Amniotic epithelial cell (primary cell): ENCODE measurements at regions not wholly inside any gene's neighbourhood (a gene's known extent, or its start where the extent isn't known, plus 50 kb on each side); places are given as distances from the start of the nearest gene placed in this dataset.
"Not testable (repeated sequence)": the region's sequence is repeated elsewhere in the genome, so short reads cannot be mapped to it uniquely, and the experiment has no call there.

Source experiments
- DNase-seq: peaks from one replicate; pipeline ENCODE4 v3.0.0-alpha.2; 2010; ENCODE audit warnings: low read depth

DNA sequence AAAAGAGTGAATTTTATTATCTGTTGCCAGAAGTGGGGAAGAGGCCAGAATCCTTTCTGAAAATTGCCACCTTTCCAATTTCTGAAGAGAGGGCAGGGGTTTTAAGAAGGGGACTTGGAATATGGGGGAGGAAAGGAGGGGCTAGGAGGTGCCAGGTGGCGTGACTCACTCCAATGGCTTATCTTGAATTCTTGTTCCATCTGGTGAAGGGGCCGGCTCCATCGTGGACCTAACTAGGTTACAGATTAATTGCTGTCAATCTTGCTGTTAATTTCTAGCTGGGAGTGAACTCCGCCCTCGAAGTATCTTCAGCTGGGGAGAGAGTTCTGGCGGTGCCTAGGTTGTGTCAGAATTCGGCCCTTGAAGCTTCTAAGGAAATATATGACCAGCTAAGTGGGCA is 138.7 kb downstream of the YTHDC2 start:
- DNase-seq, result peak; percentile 2

DNA sequence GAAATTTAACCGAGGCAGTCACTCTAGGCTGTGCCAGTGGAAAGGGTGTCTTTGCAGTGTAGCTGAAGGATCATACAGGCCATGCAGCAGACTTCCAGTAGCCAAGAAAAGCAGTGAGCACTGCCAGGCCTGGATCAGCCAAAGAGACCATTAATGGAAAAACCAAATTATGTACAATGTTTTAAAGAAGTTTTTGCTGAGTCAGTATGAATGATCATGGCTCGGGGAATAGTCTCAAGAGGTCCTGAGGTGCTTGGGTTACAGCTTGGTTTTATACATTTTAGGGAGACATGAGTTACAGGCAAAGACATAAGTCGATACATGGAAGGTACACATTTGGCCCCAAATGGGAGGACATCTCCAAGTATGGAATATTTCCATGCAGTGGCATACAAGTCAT is 141.3 kb downstream of the YTHDC2 start:
- DNase-seq, result no peak

DNA sequence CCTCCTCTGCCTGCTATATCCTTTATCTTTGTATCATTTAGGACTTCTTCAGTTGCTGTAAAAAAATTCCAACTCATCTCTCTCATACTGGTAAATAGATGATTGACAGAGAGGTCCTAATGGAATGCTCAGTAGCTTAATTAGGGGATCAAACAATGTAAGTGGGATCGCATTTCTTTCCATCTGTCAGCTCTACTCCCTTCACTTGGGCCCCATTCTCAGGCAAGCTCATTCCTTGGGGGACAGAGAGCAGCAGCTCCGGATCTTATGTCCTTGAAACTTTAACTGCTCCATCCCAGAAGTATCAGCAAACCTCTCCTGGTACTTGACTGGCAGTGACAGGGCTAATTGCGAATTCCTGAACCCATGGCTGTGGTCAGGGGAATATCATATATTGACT is 146.7 kb downstream of the YTHDC2 start:
- no peak for DNase-seq

DNA sequence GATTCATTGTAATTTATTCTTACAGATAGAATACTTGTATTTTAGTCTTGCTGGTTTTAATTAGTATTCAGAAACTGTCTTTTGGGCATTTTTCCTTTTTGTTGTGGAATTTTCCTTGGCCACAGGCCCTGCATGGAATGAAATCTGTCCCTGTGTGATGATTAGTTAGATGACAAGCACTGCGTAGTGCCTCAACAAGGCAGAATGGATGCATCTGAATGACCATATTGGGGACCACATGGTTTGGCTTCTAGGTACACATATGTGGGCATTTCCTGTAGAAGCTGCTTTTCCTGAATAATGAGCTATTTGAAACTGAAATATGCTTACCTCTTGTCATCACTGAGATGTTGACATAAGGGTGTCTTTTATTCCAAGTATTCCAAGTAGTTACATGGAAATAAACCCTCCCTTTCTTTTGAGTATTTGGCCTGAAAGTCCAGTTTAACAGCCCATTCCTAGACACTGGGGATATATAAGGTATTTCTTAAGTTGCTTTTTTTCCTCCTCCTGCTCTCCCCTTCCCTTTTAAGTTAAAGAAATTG is 147.3 kb downstream of the YTHDC2 start:
- DNase-seq, result no peak

DNA sequence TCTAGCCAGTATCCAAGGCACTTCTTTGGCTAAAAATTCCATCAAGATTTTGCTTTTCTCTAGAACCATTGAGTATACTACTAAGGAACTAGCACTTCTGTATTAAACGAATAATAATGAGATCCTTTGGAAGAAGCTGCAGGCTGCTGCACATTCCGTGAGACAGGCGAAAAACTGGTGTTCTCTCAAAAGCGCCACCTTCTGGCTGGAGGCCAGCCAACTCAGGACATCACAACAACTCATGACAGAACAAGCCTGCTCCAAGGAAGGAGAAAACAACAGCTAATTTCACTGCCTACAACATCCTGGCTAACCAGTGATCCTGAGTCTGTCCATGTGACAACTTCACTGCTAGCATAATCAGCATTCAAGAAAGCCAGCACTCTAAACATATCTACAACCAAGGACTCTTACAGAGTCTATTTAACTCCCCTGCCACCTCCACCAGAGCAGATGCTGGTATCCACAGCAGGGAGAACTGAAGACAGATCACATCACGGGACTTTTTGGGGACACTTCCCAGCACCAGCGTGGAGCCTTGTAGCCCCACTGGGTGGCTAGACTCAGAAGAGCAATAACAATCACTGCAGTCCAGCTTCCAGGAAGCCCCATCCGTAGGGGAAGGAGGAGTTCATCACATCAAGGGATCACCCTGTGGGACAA is 150.5 kb downstream of the YTHDC2 start:
- DNase-seq, result peak; percentile 42

DNA sequence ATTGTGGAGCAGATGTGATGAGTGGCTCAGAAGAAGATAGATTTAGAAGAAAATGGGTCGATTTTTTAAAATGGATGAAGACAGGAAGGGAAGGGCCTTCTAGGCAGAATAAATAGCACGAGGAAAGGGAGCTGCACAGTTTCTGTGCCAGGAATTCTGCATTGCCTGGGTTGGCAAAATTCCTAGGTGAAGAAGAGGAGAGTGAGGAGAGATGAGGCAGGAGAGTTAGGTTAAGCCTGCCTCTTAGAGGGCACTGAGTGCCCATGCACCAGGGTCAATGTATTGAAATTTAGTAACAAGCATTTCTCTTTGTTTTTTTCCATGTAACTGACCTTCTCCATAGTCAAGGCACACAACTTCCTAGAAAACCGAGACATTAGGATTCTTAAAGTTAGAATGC is 159.5 kb downstream of the YTHDC2 start:
- no peak for DNase-seq

DNA sequence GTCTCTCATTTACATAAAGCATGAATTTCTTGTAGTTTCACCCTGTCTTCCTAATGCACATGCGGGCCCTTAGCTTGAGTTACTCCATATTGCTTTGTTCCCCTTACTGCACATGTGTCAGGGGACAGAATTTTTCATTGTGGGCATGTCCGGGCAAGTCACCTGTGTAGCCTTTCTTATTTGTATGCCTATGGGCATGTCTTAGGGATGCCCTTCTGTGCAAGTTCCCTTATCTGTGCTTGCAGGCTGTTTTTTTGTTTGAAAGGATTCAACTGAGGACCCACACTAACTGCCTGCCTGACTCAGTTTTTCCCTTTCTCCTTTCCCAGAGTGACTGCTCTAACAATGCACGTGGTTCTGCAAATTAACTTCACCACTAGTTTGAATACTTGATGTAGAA is 161.7 kb downstream of the YTHDC2 start:
- no peak for DNase-seq

DNA sequence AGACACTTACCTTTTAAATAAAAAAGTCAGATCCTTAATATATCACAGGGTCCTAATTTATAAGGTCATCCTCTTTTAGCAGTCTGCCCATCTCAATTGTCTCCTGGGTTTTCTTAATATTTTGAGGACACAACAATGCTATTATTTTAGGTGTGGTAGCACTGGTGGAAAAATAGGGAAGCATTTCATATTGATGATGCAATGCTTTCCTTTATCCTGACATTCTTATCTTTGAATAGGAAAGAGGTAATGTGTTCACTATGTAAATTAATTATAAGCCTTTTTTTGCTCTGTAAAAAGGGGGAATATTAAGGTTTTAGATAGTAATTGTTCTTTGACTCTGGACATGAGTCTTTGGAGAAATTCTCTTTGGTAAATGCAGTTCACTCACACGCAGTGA is 164.7 kb downstream of the YTHDC2 start:
- no peak for DNase-seq

DNA sequence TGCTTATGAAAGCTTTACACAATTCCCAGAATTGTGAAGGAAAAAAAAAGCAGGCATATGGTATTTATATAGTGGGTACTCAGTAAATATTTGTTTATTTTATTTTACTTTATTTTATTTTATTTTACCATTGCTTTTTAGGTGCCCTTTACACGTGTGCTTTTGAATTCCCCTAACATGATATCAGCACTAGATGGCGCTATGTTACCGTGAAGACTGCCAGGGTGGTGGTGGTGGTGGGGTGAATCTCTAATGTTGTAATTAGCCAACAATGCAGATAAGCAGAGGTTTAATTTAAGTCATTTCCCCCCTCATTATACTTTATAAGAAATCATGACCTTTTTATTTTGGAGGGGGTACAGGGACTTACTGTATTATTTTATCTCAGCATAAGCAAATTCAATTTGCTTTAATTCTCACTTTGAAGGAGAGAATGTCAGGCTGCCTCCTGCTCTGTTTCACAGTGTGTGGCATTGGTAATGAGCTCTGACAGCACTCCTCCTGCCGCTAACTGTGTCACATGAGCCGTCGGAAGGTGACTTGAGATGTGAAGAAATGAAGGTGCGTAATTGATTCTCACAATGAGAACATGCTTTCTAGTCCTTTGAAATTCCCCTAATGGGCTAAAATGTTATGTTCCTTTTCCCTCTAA is 165.6 kb downstream of the YTHDC2 start:
- peak; percentile 46 for DNase-seq

DNA sequence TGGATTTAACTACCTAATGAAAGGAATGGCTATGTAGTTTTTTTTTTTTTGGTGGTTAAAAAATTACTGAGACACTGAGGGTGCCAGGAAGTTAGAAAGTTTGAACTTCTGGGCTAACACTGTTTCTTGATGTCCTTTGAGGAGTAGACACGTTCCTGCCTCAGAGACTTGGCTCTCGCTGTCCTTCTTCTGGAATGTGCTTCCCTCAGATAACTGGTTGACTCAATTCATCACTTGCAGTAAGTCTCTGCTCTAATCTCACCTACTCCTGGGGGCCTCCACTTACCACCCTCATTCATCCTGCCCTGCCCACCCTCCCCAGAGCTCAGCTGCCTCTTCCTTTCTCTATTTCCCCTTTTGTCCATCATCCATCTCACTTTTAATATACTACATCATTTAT is 167.0 kb downstream of the YTHDC2 start:
- peak; percentile 13 for DNase-seq

DNA sequence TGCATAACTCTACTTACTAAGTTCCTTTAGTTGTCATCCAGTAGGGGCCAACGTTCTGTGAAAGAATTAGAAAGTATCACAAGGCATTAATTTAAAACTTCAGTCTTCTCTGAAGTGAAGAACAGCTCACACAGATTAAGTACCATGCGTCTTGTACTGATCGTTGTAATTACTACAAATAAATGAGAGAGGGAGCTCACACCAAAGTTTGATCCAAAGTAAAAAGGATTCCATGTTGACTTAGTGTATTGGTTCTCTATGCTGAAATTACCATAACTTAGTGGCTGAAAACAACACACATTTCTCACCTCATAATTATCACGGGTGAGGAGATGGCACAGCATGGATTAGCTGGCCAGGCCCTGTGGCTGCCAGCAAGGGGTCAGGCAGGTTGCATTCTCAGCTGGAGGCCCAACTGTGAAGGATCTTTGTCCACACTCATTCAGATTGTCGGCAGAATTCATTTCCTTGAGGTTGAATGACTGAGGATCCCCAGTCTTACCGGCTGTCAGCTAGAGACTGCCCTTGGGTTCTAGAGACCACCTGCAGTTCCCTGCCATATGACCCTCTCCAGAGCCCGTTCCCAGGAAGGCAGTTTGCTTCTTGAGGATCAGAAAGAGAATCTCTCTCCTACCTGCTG is 169.1 kb downstream of the YTHDC2 start:
- peak; percentile 11 for DNase-seq

DNA sequence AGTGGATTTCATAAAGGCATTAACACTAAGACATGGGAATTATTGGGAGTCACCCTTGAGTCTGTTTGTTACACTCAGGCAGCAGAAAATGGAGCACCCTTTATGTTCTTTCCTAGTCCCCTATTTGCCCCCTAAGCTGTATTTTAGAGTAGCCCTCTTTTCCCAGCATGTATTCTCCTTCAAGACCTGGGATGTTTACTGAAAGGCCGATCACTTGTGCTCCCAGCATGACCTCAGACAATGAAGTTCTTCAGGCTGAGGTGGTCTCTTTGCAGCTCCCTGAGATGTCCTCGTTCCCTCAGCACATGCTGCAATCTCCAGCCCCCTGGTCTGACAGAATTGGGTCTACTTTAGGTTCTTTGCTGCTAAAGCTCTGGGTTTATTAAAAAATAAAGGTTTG is 169.7 kb downstream of the YTHDC2 start:
- no peak for DNase-seq

DNA sequence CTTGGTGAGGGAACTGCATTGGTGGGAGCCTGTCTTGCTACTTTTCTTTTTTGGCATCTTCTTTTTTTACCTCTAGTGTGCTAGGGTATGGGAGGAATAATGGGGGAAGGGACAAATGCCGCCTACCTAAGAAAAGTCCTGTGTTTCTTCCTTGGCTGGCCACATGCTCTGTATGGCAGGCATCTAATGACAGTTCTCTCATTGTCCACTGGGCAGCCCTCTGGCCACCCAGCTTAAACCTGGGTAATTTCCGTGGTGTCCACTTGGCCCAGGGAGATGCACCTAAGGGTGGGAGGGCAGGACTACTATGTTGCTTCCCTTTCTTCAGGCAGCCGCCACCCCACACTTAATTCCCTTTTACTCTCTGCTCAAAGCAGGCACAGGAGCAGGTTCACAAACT is 173.1 kb downstream of the YTHDC2 start:
- DNase-seq, result no peak

DNA sequence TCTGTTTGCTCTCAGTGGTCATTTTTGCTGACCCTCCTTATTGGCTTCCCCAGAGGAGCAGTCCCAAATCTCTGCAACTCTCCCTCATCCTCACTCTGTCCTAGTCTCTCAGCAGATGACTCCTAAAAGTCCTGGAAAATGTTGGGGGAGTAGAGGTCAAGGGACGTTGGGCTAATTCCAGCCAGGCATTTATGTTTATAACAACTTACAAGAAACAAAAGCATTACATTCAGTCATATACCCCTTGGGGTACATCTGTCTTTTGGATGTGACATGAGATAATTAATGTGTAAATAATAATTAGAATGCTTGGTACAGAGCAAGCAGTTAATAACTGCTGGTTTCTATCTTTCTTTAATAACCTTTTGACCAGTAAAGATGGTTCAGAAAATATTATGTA is 176.2 kb downstream of the YTHDC2 start:
- no peak for DNase-seq

DNA sequence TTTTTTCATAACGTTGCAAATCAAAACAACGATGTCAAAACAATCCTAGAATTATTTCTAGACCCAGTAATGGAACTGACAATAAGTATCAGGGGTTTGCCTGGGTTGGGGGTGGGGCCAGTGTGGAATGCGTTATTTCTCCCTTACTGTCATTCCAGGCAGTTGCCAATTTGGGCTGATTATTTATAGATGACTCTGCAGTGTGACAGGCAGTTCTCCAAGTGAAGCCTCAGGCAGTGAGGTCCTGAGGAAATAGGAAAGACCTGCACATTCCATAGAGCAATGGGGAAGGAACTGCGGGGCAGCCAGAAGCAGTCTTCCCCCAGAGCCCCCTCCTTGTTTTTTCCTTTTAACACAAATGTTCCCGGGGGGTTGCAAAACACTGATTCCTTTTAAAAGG is 179.0 kb downstream of the YTHDC2 start:
- DNase-seq, result no peak

DNA sequence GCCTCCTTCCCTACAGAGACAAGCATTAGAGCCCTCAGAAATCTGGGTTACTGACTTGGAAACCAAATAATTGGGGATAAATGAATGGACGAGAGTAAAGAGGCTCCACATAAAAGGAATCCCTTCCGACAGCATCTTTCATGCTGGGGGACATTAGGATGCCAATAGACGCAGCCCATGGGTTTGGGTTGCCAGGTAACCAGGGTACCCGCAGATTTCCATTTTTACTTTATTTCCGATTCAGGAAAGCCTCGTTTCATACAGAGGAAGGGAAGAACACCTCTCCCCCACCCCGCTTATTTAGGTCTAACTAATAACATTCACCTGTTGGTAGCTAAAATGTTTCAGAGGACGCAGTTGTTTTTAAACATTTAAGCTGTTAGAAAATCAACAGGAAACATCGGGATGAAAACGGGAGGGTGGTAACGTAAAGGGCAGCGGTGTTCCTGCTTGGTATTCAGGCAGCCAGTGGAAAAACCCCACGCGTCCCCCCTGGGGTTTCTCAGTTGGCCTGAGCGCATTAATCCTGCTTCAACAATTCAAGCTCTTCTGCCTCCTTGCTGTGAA is 179.5 kb downstream of the YTHDC2 start:
- DNase-seq, result no peak

DNA sequence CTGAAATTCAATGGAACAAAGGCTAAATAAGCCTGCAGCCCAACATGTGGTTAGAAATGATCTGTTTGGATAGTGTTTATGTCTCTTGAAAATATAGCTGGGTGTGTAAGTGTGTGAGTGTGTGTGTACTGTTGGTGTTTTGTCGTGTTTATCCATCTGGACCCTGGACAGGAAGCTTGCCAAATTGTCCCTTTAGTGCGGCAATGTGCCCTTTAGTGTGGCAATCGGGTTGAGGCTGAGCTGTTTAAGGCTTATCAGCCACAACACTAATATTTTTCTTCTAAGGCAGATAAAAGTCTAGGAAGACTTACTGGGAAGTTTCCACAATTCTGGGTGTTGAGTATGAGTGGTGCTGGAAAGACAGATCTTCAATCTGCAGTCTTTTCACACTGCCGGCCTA is 180.2 kb downstream of the YTHDC2 start:
- no peak for DNase-seq

DNA sequence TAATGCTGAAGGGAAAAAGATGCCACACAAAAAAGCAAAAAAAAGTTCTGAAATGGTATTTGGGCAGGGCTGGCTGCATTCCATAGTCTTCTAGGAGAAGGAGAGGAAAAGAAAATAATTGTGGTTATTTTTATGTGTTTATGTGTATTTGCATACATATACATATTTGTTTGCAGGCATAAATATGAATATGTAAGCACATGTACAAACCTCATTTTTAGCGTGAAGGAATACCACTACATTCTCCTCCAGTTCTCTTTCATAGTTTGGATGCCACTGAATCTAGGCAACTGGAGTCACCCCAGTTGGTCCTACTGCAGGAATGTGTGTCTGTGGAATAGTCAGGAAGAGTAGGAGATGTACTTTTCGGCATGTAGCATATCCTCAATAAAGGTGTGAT is 181.1 kb downstream of the YTHDC2 start:
- no peak for DNase-seq

DNA sequence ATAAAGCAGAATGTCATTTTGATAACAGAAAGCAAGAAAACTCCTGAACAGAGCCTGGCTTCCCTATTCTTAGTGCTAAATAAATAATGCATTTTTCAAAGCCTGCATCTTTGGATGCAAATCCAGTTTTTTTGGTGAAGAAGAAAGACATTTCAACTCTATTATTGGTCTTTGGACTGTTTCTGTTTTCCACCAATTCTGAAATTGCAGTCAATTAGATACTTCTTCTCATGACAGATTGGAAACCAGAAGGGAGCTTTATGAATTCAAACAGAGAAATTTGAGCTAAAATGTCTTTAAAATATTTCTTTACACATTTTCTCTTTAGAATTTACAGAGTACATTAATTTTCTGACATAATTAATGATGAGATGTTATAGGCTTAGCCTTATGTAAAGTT is 189.8 kb downstream of the YTHDC2 start:
- no peak for DNase-seq

DNA sequence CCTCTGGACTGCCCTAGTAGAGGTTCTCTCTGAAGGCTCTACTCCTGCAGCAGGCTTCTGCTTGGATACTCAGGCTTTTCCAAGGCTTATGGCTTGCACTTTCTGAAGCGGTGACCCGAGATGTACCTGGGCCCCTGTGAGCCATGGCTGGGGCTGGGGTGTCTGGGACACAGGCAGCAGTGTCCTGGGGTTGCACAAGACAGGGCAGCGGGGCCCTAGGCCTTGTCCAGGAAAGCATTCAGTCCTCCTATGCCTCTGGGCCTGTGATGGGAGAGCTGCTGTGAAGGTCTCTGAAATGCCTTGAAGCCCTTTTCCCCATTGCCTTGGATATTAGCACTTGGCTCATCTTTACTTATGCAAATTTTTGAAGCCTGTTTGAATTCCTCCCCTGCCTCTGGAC is 192.2 kb downstream of the YTHDC2 start:
- DNase-seq, result no peak

DNA sequence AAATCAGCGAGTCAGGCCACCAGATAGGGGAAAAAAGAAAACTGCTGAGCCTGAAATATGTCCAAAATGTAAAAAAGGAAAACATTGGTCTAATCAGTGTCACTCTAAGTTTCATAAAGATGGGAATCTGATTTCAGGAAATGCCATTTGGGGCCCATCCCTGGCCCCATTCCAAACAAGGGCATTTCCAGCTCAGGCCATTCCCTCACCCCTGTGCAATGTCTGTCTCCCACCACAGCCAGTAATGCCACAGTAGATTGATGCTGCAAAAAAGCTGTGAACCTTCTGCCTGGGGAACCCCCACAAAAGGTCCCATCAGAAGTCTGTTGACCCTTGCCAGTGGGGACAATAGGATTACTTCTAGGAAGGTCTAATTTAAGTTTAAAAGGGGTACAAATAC is 199.6 kb downstream of the YTHDC2 start:
- DNase-seq, result no peak

DNA sequence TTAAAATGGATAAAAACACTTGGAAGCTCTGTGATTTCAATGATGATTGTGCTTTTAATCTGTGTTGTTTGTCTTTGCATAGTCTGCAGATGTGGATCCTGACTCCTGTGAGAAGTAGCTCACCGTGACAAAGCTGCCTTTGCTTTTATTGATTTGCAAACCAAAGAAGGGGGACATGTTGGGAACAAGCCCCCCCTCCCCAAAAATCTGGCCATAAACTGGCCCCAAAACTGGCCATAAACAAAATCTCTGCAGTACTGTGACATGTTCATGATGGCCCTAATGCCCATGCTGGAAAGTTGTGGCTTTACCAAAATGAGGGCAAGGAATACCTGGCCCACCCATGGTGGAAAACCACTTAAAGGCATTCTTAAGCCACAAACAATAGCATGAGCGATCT is 202.4 kb downstream of the YTHDC2 start:
- not testable (repeated sequence) for DNase-seq

DNA sequence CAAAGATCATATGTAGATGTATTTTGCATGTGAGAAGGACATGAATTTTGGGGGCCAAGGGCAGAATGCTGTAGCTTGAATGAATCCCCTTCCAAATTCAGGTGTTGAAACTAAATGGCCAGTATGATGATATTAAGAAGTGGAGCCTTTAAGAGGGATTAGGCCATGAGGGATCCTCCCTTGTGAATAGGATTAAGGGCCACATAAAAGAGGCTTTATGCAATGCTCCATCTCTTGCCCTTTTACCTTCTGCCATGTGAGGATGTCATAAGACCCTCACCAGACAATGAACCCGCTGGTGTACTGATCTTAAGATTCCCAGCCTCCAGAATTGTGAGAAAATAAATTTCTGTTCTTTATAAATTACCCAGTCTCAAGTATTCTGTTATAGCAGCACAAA is 206.1 kb downstream of the YTHDC2 start:
- DNase-seq, result no peak
